Neuronal stem cell (in vitro differentiated cells): ENCODE measurements at regions not wholly inside any gene's neighbourhood (a gene's known extent, or its start where the extent isn't known, plus 50 kb on each side); places are given as distances from the start of the nearest gene placed in this dataset.

Experiments used
- DNase-seq: peaks from one replicate; pipeline ENCODE4 v3.0.0-alpha.2; 2013; ENCODE audit warnings: low spot score
- H2AFZ ChIP-seq: one replicate; pipeline ENCODE4 v1.6.1; 2013; ENCODE audit warnings: mild to moderate bottlenecking, low read length, inconsistent platforms
- H2AK5ac ChIP-seq: 2 replicates; pipeline ENCODE4 v1.6.1; 2013; ENCODE audit warnings: low read depth, mild to moderate bottlenecking, inconsistent platforms, low read length, moderate library complexity, mixed read lengths
- H2BK120ac ChIP-seq: 2 replicates; pipeline ENCODE4 v1.6.1; 2013; ENCODE audit warnings: low read depth, mild to moderate bottlenecking, inconsistent platforms, low read length, moderate library complexity, mixed read lengths
- H2BK12ac ChIP-seq: one replicate; pipeline ENCODE4 v1.6.1; 2013; ENCODE audit warnings: low read length, inconsistent platforms
- H2BK15ac ChIP-seq: 2 replicates; pipeline ENCODE4 v1.6.1; 2013; ENCODE audit warnings: mild to moderate bottlenecking, low read length, inconsistent platforms, mixed read lengths
- H2BK5ac ChIP-seq: one replicate; pipeline ENCODE4 v1.6.1; 2013; ENCODE audit warnings: inconsistent platforms, mild to moderate bottlenecking, low read length, moderate library complexity
- H3K14ac ChIP-seq: one replicate; pipeline ENCODE4 v1.6.1; 2013; ENCODE audit warnings: low read length, inconsistent platforms
- H3K18ac ChIP-seq: 2 replicates; pipeline ENCODE4 v1.6.1; 2013; ENCODE audit warnings: low read length, inconsistent platforms
- H3K23ac ChIP-seq: 2 replicates; pipeline ENCODE4 v1.6.1; 2013; ENCODE audit warnings: low read depth, mild to moderate bottlenecking, mixed read lengths, low read length, inconsistent platforms; ENCODE audit not compliant: poor library complexity
- H3K27ac ChIP-seq: replicated peaks from 3 replicates; pipeline ENCODE4 v1.5.1; 2013; ENCODE audit warnings: low read length, inconsistent platforms
- H3K27me3 ChIP-seq, 3 experiments: 2 replicates each; pipeline ENCODE4 v1.6.1; 2013; ENCODE audit warnings: low read length in 3 of 3, mild to moderate bottlenecking in 2 of 3, inconsistent platforms in 1 of 3, low read depth in 1 of 3, mixed read lengths in 1 of 3, moderate library complexity in 1 of 3; ENCODE audit not compliant: control insufficient read depth in 3 of 3, insufficient read depth in 3 of 3
- H3K36me3 ChIP-seq, 2 donors: replicated peaks in 1 of 2; 2 replicates each; pipeline ENCODE4 v1.6.1; 2013; ENCODE audit warnings: low read length in 2 of 2; ENCODE audit not compliant: control insufficient read depth in 2 of 2, insufficient read depth in 2 of 2
- H3K4ac ChIP-seq: 2 replicates; pipeline ENCODE4 v1.6.1; 2013; ENCODE audit warnings: inconsistent platforms, mild to moderate bottlenecking, low read length, moderate library complexity
- H3K4me1 ChIP-seq, 2 donors: 1 replicate in 1 of 2; 2 replicates in 1 of 2; pipeline ENCODE4 v1.6.1; 2013; ENCODE audit warnings: low read length in 2 of 2, low read depth in 1 of 2; ENCODE audit not compliant: control insufficient read depth in 2 of 2, insufficient read depth in 1 of 2
- H3K4me2 ChIP-seq: one replicate; pipeline ENCODE4 v1.6.1; 2013; ENCODE audit warnings: mild to moderate bottlenecking, low read length, inconsistent platforms; ENCODE audit not compliant: insufficient read depth, poor library complexity, severe bottlenecking
- H3K4me3 ChIP-seq, 2 donors: 2 replicates each; pipeline ENCODE4 v1.5.1; 2013; ENCODE audit warnings: low read length in 2 of 2, mild to moderate bottlenecking in 2 of 2, inconsistent platforms in 1 of 2, moderate library complexity in 1 of 2
- H3K79me1 ChIP-seq: one replicate; pipeline ENCODE4 v1.6.1; 2013; ENCODE audit warnings: low read depth, mild to moderate bottlenecking, inconsistent platforms, low read length, moderate library complexity
- H3K9ac ChIP-seq: one replicate; pipeline ENCODE4 v1.6.1; 2013; ENCODE audit warnings: mild to moderate bottlenecking, low read depth, low read length, inconsistent platforms; ENCODE audit not compliant: poor library complexity
- H3K9me3 ChIP-seq, 2 donors: replicated peaks in 1 of 2; 2 replicates each; pipeline versions ENCODE3 to v1.6.1; 2013; ENCODE audit warnings: low read length in 2 of 2, mild to moderate bottlenecking in 2 of 2, inconsistent platforms in 1 of 2, low read depth in 1 of 2, mixed read lengths in 1 of 2, moderate library complexity in 1 of 2; ENCODE audit not compliant: control insufficient read depth in 2 of 2, insufficient read depth in 1 of 2
- H4K8ac ChIP-seq: one replicate; pipeline ENCODE4 v1.6.1; 2013; ENCODE audit warnings: low read depth, mild to moderate bottlenecking, inconsistent platforms, low read length, moderate library complexity
- H4K91ac ChIP-seq: one replicate; pipeline ENCODE4 v1.6.1; 2013; ENCODE audit warnings: low read length, low read depth, mild to moderate bottlenecking, inconsistent platforms; ENCODE audit not compliant: poor library complexity
- WGBS, 2 donors: extraction: QIAGEN DNeasy Blood & Tissue Kit; methylation state at CpG; one replicate each; pipeline ENCODE4 v1.1.7; 2013; ENCODE audit warnings: missing lambda C conversion rate in 2 of 2, mixed read lengths in 1 of 2; ENCODE audit not compliant: insufficient read length in 2 of 2, insufficient replicate concordance in 1 of 2; ENCODE audit errors: extremely low coverage in 2 of 2; 5-methylcytosine and 5-hydroxymethylcytosine counted together

- no CpG with 5 or more reads among the region's 13 CpGs for WGBS, 2 donors
- H2BK120ac ChIP-seq = no peak overlapping the region
These were observed 82.8 kb upstream of the PPP2R2D start for GRCh38 chr10:131817866-131818509.

DNA sequence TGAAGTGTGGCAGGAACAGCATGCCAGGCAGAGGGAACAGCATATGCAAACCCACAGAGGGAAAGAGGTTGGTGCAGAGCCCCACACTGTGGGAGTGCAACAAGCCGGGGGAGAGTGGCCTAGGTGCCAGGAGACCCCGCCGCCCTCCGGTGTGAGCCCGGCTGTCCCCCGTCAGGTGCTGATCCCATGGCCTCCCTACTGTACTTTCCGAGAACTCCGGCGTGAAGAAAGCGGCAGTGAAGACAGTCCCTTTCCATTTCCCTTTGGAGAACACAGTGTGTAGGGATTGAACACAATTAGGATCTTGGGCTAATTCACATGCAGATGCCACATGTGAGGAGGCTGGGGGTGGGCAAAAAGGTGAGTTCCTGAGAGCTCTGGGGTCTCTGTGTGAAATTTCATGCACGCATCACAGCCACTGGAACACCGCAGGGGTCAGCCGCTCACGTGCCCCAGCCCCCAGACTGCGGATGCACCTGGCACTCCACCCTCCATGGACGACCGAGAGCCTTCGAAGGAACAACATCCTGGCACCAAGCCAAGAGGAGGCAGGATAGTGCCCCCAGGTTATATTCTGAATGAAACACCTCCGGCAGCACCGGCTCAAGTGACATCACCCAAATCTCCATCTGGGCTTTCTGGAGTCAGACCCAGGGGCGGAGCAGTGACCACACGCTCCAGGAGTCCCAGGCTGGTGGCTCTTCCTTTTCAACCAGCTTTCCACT is 82.1 kb upstream of the PPP2R2D start:
- Histone ChIP-seq H3K4ac (no peak overlapping the region), H3K9me3 (no peaks in the 10 kb centered on the region), H3K14ac (no peak overlapping the region), H3K18ac (no peak overlapping the region), H3K36me3 (no peaks in the 10 kb centered on the region), H3K27me3 (peaks cover 0 to 29% (median 0%) of the 10 kb centered on the region in 3 experiments), H3K4me3 (no peak overlapping the region), H3K4me1 (no peaks in the 10 kb centered on the region), H2AFZ (no peak overlapping the region), H4K8ac (no peak overlapping the region), H2AK5ac (peak overlapping the region; percentile 28), H2BK5ac (no peak overlapping the region), H3K4me2 (no peak overlapping the region), H3K27ac (no peak overlapping the region), H3K9ac (no peak overlapping the region), H2BK12ac (no peak overlapping the region), H3K79me1 (no peaks in the 10 kb centered on the region), H2BK15ac (no peak overlapping the region), H4K91ac (no peak overlapping the region), H2BK120ac (no peak overlapping the region), H3K23ac (peak overlapping the region; percentile 66)
- DNase-seq = no peak
- no CpG with 5 or more reads among the region's 22 CpGs for WGBS, 2 donors

More at GRCh38 chr10:131817866-131818509, 82.8 kb upstream of the PPP2R2D start:
- no peaks in the 10 kb centered on the region for H3K9me3 ChIP-seq
- H3K23ac ChIP-seq = peak overlapping the region; percentile 76
- peak overlapping the region; percentile 79 for H2BK5ac ChIP-seq
- H3K4ac ChIP-seq = no peak overlapping the region
- no peak overlapping the region for H3K4me3 ChIP-seq
- H2BK12ac ChIP-seq = no peak overlapping the region
- no peak overlapping the region for H3K4me2 ChIP-seq
- no peak overlapping the region for H4K8ac ChIP-seq
- H3K79me1 ChIP-seq = no peaks in the 10 kb centered on the region
- H4K91ac ChIP-seq = no peak overlapping the region
- H3K9ac ChIP-seq = no peak overlapping the region
- H2AFZ ChIP-seq = no peak overlapping the region
- no peaks in the 10 kb centered on the region for H3K4me1 ChIP-seq
- H2BK15ac ChIP-seq = no peak overlapping the region
- H3K14ac ChIP-seq = peak overlapping the region; percentile 58
- peak overlapping the region; percentile 34 for H2AK5ac ChIP-seq
- peaks cover 0 to 29% (median 0%) of the 10 kb centered on the region in 3 experiments for H3K27me3 ChIP-seq
- DNase-seq = no peak
- H3K18ac ChIP-seq = peak overlapping the region; percentile 52
- no peaks in the 10 kb centered on the region for H3K36me3 ChIP-seq
- H3K27ac ChIP-seq = no peak overlapping the region

DNA sequence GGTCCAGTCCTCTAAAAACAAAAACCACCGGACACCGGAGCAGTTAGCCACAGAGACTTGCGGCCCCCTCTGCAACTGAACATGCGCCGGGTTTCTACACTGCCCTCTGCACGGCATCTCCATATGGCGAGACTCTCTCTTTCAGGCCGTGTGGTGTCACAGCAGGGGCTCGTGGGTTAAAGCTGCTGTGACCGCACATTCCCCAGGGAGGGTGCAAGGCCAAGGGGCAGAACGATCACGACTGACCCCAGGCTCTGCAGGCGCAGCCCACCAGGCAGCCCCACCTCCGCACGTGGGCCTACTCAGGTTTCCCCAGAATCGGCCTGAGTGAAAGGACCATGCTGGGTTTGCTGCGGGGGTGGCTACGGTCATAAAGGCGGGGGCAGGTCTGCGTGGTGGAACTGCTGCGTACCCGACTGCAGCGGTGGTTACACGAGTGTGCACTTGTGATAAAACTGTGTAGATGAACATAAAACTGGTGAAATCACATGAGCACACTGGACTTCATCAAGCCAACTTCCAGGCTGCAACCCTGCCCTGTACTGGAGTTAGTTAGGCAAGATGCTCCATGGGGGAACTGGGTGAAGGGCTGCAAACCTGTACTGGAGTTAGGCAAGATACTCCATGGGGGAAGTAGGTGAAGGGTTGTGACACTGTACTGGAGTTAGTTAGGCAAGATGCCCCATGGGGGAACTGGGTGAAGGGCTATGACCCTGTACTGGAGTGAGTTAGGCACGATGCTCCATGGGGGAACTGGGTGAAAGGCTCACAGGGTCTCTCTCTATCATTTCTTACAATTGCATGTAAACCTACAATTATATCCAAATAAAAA is 81.4 kb upstream of the PPP2R2D start:
- Histone ChIP-seq H4K91ac (no peak overlapping the region), H3K27ac (no peak overlapping the region), H2AK5ac (no peak overlapping the region), H2BK120ac (no peak overlapping the region), H3K9me3 (no peaks in the 10 kb centered on the region), H3K27me3 (peaks cover 0 to 29% (median 0%) of the 10 kb centered on the region in 3 experiments), H4K8ac (no peak overlapping the region), H2BK15ac (no peak overlapping the region), H3K23ac (no peak overlapping the region), H3K36me3 (no peaks in the 10 kb centered on the region), H2BK12ac (no peak overlapping the region), H3K18ac (peak overlapping the region; percentile 15), H3K14ac (peak overlapping the region; percentile 32), H3K4ac (no peak overlapping the region), H3K9ac (no peak overlapping the region), H2AFZ (no peak overlapping the region), H3K4me3 (no peak overlapping the region), H2BK5ac (no peak overlapping the region), H3K79me1 (no peaks in the 10 kb centered on the region), H3K4me2 (no peak overlapping the region), H3K4me1 (no peaks in the 10 kb centered on the region)
- no peak for DNase-seq
- WGBS, 2 donors = no CpG with 5 or more reads among the region's 25 CpGs

- no peak for DNase-seq
- Histone ChIP-seq H2BK12ac (no peak overlapping the region), H2AK5ac (no peak overlapping the region), H3K4ac (no peak overlapping the region), H3K27me3 (peaks cover 0 to 26% (median 0%) of the 10 kb centered on the region in 3 experiments), H3K9ac (no peak overlapping the region), H3K4me2 (no peak overlapping the region), H3K23ac (no peak overlapping the region), H2BK5ac (no peak overlapping the region), H3K79me1 (no peaks in the 10 kb centered on the region), H3K36me3 (no peaks in the 10 kb centered on the region), H3K27ac (no peak overlapping the region), H2BK15ac (no peak overlapping the region), H3K4me3 (no peak overlapping the region), H3K4me1 (peaks cover 6 to 7% of the 10 kb centered on the region in 2 donors), H3K9me3 (no peaks in the 10 kb centered on the region), H4K91ac (no peak overlapping the region), H3K14ac (no peak overlapping the region), H4K8ac (no peak overlapping the region), H2AFZ (no peak overlapping the region), H2BK120ac (no peak overlapping the region), H3K18ac (no peak overlapping the region)
- WGBS, 2 donors = no CpG with 5 or more reads among the region's 9 CpGs
These were observed 80.2 kb upstream of the PPP2R2D start for GRCh38 chr10:131820626-131821025.
